ENCODE measurements at regions not wholly inside any gene's neighbourhood (a gene's known extent, or its start where the extent isn't known, plus 50 kb on each side); places are given as distances from the start of the nearest gene placed in this dataset.

DNA sequence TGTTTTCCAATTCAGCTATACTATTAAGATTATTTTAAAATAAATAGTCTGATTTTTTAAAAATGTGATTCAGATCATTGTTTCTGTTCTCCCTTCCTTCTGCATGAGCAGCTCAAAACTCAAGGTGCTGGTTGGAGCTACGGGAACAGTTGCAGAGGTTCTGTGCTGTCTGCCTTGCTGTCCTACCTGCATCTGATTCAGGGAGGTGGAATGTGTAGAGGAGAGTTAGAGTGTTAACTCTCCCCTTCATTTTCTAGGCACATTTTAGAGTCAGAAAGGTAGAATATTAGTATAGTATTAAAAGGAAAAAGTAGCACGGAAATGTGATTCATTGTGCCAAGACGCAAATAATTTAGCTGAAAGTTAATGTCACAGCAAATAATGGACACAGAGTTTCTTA lies 188.1 kb upstream of the SLC35B3 start (continued):
- TF ChIP-seq, protein P1, sequence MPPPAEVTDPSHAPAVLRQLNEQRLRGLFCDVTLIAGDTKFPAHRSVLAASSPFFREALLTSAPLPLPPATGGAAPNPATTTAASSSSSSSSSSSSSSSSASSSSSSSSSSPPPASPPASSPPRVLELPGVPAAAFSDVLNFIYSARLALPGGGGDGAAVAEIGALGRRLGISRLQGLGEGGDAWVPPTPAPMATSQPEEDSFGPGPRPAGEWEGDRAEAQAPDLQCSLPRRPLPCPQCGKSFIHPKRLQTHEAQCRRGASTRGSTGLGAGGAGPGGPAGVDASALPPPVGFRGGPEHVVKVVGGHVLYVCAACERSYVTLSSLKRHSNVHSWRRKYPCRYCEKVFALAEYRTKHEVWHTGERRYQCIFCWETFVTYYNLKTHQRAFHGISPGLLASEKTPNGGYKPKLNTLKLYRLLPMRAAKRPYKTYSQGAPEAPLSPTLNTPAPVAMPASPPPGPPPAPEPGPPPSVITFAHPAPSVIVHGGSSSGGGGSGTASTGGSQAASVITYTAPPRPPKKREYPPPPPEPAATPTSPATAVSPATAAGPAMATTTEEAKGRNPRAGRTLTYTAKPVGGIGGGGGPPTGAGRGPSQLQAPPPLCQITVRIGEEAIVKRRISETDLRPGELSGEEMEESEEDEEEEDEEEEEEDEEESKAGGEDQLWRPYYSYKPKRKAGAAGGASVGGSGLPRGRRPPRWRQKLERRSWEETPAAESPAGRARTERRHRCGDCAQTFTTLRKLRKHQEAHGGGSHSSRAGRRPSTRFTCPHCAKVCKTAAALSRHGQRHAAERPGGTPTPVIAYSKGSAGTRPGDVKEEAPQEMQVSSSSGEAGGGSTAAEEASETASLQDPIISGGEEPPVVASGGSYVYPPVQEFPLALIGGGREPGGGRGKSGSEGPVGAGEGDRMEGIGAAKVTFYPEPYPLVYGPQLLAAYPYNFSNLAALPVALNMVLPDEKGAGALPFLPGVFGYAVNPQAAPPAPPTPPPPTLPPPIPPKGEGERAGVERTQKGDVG (CRISPR knock-in tag; IDR thresholded peaks at IDR 0.05; ENCODE audit: borderline replicate concordance) = no peak
- TF ChIP-seq REXO4 (CRISPR knock-in tag; IDR thresholded peaks at IDR 0.05; ENCODE audit: borderline replicate concordance) (no peak), GATAD2A (CRISPR knock-in tag; IDR thresholded peaks at IDR 0.05) (no peak)

DNA sequence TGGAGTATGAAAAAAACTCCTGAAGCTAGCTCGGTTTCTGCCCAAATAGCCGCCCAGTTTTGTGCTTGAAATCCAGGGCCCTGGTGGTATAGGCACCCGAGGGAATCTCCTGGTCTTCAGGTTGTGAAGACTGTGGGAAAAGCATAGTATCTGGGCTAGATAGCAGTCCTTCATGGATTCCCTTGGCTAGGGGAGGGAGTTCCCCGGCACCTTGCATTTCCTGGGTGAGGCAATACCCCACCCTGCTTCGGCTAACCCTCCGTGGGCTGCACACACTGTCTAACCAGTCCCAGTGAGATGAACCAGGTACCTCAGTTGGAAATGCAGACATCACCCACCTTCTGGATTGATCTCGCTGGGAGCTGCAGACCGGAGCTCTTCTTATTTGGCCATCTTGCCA lies 184.5 kb upstream of the SLC35B3 start:
- BruUV-seq (replicated peaks) = no TSS peak
- intact Hi-C loops (cut with micrococcal nuclease; ENCODE audit: unreplicated experiment) = no loop called here
- H3K4me2 ChIP-seq (ENCODE audit: low read depth, low read length) = peak overlapping the region; percentile 73
- in situ Hi-C loops (cut with HindIII; ENCODE audit: extremely low pct_ligation_motif_present, low pct_unique_long_range_greater_than_20kb) = no loop called here
- no peaks in the 10 kb centered on the region for H3K36me3 ChIP-seq (replicated peaks in 1 of 2; ENCODE audit: control insufficient read depth in 1 of 2, insufficient read depth in 2 of 2, low read length in 2 of 2)
- ChIA-PET POLR2A (no interaction called here), CTCF (ENCODE audit: low intra/inter-chr PET ratio, low total read pairs) (no interaction called here)
- WGBS (ENCODE audit: low lambda C conversion rate) = 59% methylated on average over 8 of the region's 8 CpGs
- no peak overlapping the region for H3K27ac ChIP-seq (ENCODE audit: extremely low read length, insufficient read depth, low read length)
- TF ChIP-seq, protein P2, sequence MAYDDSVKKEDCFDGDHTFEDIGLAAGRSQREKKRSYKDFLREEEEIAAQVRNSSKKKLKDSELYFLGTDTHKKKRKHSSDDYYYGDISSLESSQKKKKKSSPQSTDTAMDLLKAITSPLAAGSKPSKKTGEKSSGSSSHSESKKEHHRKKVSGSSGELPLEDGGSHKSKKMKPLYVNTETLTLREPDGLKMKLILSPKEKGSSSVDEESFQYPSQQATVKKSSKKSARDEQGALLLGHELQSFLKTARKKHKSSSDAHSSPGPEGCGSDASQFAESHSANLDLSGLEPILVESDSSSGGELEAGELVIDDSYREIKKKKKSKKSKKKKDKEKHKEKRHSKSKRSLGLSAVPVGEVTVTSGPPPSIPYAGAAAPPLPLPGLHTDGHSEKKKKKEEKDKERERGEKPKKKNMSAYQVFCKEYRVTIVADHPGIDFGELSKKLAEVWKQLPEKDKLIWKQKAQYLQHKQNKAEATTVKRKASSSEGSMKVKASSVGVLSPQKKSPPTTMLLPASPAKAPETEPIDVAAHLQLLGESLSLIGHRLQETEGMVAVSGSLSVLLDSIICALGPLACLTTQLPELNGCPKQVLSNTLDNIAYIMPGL (CRISPR knock-in tag; IDR thresholded peaks at IDR 0.05; ENCODE audit: borderline replicate concordance in 1 of 2, low read depth in 1 of 2) = no peak
- TF ChIP-seq, protein P3, sequence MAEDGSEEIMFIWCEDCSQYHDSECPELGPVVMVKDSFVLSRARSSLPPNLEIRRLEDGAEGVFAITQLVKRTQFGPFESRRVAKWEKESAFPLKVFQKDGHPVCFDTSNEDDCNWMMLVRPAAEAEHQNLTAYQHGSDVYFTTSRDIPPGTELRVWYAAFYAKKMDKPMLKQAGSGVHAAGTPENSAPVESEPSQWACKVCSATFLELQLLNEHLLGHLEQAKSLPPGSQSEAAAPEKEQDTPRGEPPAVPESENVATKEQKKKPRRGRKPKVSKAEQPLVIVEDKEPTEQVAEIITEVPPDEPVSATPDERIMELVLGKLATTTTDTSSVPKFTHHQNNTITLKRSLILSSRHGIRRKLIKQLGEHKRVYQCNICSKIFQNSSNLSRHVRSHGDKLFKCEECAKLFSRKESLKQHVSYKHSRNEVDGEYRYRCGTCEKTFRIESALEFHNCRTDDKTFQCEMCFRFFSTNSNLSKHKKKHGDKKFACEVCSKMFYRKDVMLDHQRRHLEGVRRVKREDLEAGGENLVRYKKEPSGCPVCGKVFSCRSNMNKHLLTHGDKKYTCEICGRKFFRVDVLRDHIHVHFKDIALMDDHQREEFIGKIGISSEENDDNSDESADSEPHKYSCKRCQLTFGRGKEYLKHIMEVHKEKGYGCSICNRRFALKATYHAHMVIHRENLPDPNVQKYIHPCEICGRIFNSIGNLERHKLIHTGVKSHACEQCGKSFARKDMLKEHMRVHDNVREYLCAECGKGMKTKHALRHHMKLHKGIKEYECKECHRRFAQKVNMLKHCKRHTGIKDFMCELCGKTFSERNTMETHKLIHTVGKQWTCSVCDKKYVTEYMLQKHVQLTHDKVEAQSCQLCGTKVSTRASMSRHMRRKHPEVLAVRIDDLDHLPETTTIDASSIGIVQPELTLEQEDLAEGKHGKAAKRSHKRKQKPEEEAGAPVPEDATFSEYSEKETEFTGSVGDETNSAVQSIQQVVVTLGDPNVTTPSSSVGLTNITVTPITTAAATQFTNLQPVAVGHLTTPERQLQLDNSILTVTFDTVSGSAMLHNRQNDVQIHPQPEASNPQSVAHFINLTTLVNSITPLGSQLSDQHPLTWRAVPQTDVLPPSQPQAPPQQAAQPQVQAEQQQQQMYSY (CRISPR knock-in tag; IDR thresholded peaks at IDR 0.05) = no peak
- TF ChIP-seq ZNF484 (CRISPR knock-in tag; IDR thresholded peaks at IDR 0.05; ENCODE audit: borderline replicate concordance, low read depth) = no peak
- TF ChIP-seq SOX13 (IDR thresholded peaks at IDR 0.05) = no peak
- TF ChIP-seq SOX13 (CRISPR knock-in tag; conservative IDR thresholded peaks at IDR 0.05 in 1 of 2, IDR thresholded peaks at IDR 0.05 in 1 of 2) = no peak
- ATAC-seq = peak; percentile 65
- H4K20me1 ChIP-seq (ENCODE audit: insufficient read depth, low read length) = no peaks in the 10 kb centered on the region
- FAIRE-seq = no peak
- peaks cover 17% of the 10 kb centered on the region for H3K4me1 ChIP-seq (ENCODE audit: insufficient read depth, low read length)
- no peak for DNase-seq (ENCODE audit: low spot score)
- no peak overlapping the region for H3K9ac ChIP-seq (ENCODE audit: insufficient read depth, low read depth, low read length)
- no peaks in the 10 kb centered on the region for H3K79me2 ChIP-seq (ENCODE audit: insufficient read depth, low read length)
- no peak overlapping the region for H2AFZ ChIP-seq (ENCODE audit: low read length)
- no peaks in the 10 kb centered on the region; the same call in 1 of the 2 replicates for H3K9me3 ChIP-seq (ENCODE audit: low read length)
- H3K4me3 ChIP-seq (replicated peaks in 1 of 3; ENCODE audit: insufficient read depth in 1 of 3, low read depth in 2 of 3, low read length in 3 of 3) = peak overlapping the region in 2 of 3 experiments; percentile 30 to 52; a peak in 2 of 6 replicates
- H3K27me3 ChIP-seq (ENCODE audit: control insufficient read depth in 1 of 2, insufficient read depth in 2 of 2, low read length in 2 of 2) = no peaks in the 10 kb centered on the region

All from HepG2 (cell line).